ENCODE measurements at regions not wholly inside any gene's neighbourhood (a gene's known extent, or its start where the extent isn't known, plus 50 kb on each side); places are given as distances from the start of the nearest gene placed in this dataset.

DNA sequence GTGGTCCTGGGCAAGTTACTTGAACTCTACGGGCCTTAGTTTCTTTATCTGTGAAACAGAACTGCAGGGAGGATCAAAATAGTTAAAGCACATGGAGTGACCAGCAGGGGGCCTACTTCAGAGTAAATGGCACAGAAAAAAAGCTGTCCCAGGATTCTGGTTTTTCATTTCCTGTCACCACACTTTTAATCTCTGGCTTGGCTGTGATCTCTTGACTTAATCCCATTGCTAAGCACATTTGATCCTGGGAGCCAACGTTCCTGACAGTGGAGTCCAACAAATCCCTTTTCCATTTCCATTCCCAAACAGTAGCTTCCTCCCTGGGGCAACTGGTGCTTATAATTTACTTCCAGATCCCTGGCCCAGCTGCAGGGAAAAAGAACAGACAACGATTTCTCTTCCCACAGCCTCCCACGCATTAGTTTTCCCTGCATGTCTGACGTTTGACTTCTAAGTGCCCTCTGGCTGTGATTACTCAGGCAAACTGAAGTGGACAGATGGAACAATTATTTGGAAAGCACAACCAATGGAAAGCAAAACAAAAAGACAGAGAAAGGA lies 136.5 kb upstream of the STK32A start (continued):
- no peak for TF ChIP-seq CBX3 (IDR thresholded peaks at IDR 0.05; ENCODE audit: low read depth)
- no peak for TF ChIP-seq MAX (IDR thresholded peaks at IDR 0.05)

- H3K9me3 ChIP-seq (ENCODE audit: control insufficient read depth in 1 of 2, insufficient read depth in 1 of 2, low read depth in 1 of 2, low read length in 2 of 2): no peaks in the 10 kb centered on the region
- intact Hi-C loops (cut with micrococcal nuclease): no loop called here
- TF ChIP-seq EGR1 (IDR thresholded peaks at IDR 0.05; ENCODE audit: low read depth) (no peak), POLR2A (IDR thresholded peaks at IDR 0.05; ENCODE audit: borderline replicate concordance, extremely low read depth, insufficient read depth, insufficient read length) (no peak), MAX (IDR thresholded peaks at IDR 0.05) (no peak), RAD21 (IDR thresholded peaks at IDR 0.05; ENCODE audit: low read depth) (no peak), EZH2phosphoT487 (IDR thresholded peaks at IDR 0.05; ENCODE audit: borderline replicate concordance) (no peak), JUND (IDR thresholded peaks at IDR 0.05) (no peak), ELF1 (IDR thresholded peaks at IDR 0.05; ENCODE audit: borderline replicate concordance, low read depth) (no peak), EZH2 (IDR thresholded peaks at IDR 0.05) (no peak), SIN3A (IDR thresholded peaks at IDR 0.05; ENCODE audit: low read depth) (no peak), CBX3 (IDR thresholded peaks at IDR 0.05; ENCODE audit: low read depth) (no peak), ATF3 (IDR thresholded peaks at IDR 0.05) (no peak), YY1 (IDR thresholded peaks at IDR 0.05; ENCODE audit: extremely low read depth, insufficient replicate concordance, low read depth, low read length) (no peak), CEBPB (IDR thresholded peaks at IDR 0.05; ENCODE audit: low read depth) (no peak), FOSL1 (IDR thresholded peaks at IDR 0.05; ENCODE audit: low read depth) (no peak)
- TF ChIP-seq, protein P1, sequence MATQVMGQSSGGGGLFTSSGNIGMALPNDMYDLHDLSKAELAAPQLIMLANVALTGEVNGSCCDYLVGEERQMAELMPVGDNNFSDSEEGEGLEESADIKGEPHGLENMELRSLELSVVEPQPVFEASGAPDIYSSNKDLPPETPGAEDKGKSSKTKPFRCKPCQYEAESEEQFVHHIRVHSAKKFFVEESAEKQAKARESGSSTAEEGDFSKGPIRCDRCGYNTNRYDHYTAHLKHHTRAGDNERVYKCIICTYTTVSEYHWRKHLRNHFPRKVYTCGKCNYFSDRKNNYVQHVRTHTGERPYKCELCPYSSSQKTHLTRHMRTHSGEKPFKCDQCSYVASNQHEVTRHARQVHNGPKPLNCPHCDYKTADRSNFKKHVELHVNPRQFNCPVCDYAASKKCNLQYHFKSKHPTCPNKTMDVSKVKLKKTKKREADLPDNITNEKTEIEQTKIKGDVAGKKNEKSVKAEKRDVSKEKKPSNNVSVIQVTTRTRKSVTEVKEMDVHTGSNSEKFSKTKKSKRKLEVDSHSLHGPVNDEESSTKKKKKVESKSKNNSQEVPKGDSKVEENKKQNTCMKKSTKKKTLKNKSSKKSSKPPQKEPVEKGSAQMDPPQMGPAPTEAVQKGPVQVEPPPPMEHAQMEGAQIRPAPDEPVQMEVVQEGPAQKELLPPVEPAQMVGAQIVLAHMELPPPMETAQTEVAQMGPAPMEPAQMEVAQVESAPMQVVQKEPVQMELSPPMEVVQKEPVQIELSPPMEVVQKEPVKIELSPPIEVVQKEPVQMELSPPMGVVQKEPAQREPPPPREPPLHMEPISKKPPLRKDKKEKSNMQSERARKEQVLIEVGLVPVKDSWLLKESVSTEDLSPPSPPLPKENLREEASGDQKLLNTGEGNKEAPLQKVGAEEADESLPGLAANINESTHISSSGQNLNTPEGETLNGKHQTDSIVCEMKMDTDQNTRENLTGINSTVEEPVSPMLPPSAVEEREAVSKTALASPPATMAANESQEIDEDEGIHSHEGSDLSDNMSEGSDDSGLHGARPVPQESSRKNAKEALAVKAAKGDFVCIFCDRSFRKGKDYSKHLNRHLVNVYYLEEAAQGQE (IDR thresholded peaks at IDR 0.05; ENCODE audit: low read depth): no peak
- H3K79me2 ChIP-seq (ENCODE audit: insufficient read depth, low read length): no peaks in the 10 kb centered on the region
- H3K4me3 ChIP-seq (replicated peaks in 1 of 2; ENCODE audit: low read depth in 1 of 2, low read length in 2 of 2): no peak overlapping the region
- no peak overlapping the region for H3K9ac ChIP-seq (ENCODE audit: low read length)
- no peak overlapping the region for H2AFZ ChIP-seq (ENCODE audit: low read depth, low read length, poor library complexity, severe bottlenecking)
- no peak for DNase-seq (ENCODE audit: low read depth, low spot score)
- no peaks in the 10 kb centered on the region for H3K36me3 ChIP-seq (ENCODE audit: control insufficient read depth in 1 of 2, insufficient read depth in 2 of 2, low read length in 2 of 2)
- CTCF ChIA-PET: interaction anchor here (1.7 kb wide), 1 partner anchor 87 kb away, joined by 6 read pairs; no protein-coding TSS in a partner anchor
- no peak for ATAC-seq
- BruUV-seq (replicated peaks): no TSS peak
- peaks cover 3 to 7% of the 10 kb centered on the region in 2 experiments; a peak in 3 of 4 replicates for H3K4me1 ChIP-seq (ENCODE audit: control insufficient read depth in 1 of 2, insufficient read depth in 2 of 2, low read length in 2 of 2)
- no peak overlapping the region for H3K27ac ChIP-seq (ENCODE audit: low read depth, low read length)
- no peaks in the 10 kb centered on the region for H3K9me2 ChIP-seq (ENCODE audit: insufficient read depth)
- no peaks in the 10 kb centered on the region for H3K27me3 ChIP-seq (ENCODE audit: insufficient read depth, low read length)
- RAD21 ChIA-PET (ENCODE audit: low non-redundant PET in 1 of 2, low total read pairs in 2 of 2, uncharacterized antibody in 2 of 2, unreplicated experiment in 2 of 2): no interaction called here
- POLR2A ChIA-PET: no interaction called here
- H3K4me2 ChIP-seq (ENCODE audit: low read length): no peak overlapping the region
- no peaks in the 10 kb centered on the region for H4K20me1 ChIP-seq (ENCODE audit: insufficient read depth)
Observed at GRCh38 chr5:147101659-147102369, 133.0 kb upstream of the STK32A start.
